ENCODE measurements at regions not wholly inside any gene's neighbourhood (a gene's known extent, or its start where the extent isn't known, plus 50 kb on each side); places are given as distances from the start of the nearest gene placed in this dataset.
"Not testable (repeated sequence)": the region's sequence is repeated elsewhere in the genome, so short reads cannot be mapped to it uniquely, and the experiment has no call there.

- H3K4me1 ChIP-seq, result no peaks in the 10 kb centered on the region
- TF ChIP-seq CTCF (IDR thresholded peaks at IDR 0.05), result no peak
- no peak overlapping the region for H3K4me3 ChIP-seq
- intact Hi-C loops (cut with DNase I; ENCODE audit: low total_unique reads), result no loop called here
- no peaks in the 10 kb centered on the region for H3K36me3 ChIP-seq
- no peaks in the 10 kb centered on the region for H3K9me3 ChIP-seq
- DNase-seq, result no peak
- H3K27ac ChIP-seq, result no peak overlapping the region
- no peaks in the 10 kb centered on the region for H3K27me3 ChIP-seq
Observed at GRCh38 chr7:131767591-131767990, 211.2 kb upstream of the PODXL start.

GRCh38 chr7:131765575-131765974 is 209.1 kb upstream of the PODXL start:
- Histone ChIP-seq H3K4me1 (no peaks in the 10 kb centered on the region), H3K9me3 (no peaks in the 10 kb centered on the region), H3K27me3 (no peaks in the 10 kb centered on the region), H3K36me3 (no peaks in the 10 kb centered on the region), H3K4me3 (no peak overlapping the region), H3K27ac (no peak overlapping the region)
- no peak for TF ChIP-seq CTCF (IDR thresholded peaks at IDR 0.05)
- intact Hi-C loops (cut with DNase I; ENCODE audit: low total_unique reads), result no loop called here
- no peak for DNase-seq

- Histone ChIP-seq H3K4me3 (no peak overlapping the region), H3K9me3 (no peaks in the 10 kb centered on the region), H3K27ac (no peak overlapping the region), H3K36me3 (no peaks in the 10 kb centered on the region), H3K27me3 (no peaks in the 10 kb centered on the region), H3K4me1 (no peaks in the 10 kb centered on the region)
- no peak for DNase-seq
- TF ChIP-seq CTCF (IDR thresholded peaks at IDR 0.05), result no peak
- intact Hi-C loops (cut with DNase I; ENCODE audit: low total_unique reads), result no loop called here
Observed at GRCh38 chr7:131764143-131764775, 207.8 kb upstream of the PODXL start.

- Histone ChIP-seq H3K4me3 (no peak overlapping the region), H3K9me3 (no peaks in the 10 kb centered on the region), H3K4me1 (no peaks in the 10 kb centered on the region), H3K27me3 (no peaks in the 10 kb centered on the region), H3K36me3 (no peaks in the 10 kb centered on the region), H3K27ac (no peak overlapping the region)
- DNase-seq, result no peak
- TF ChIP-seq CTCF (IDR thresholded peaks at IDR 0.05), result no peak
- intact Hi-C loops (cut with DNase I; ENCODE audit: low total_unique reads), result no loop called here
Observed at GRCh38 chr7:131762753-131763152, 206.3 kb upstream of the PODXL start.

GRCh38 chr7:131755801-131756200 is 199.4 kb upstream of the PODXL start:
- H3K36me3 ChIP-seq, H3K4me3 ChIP-seq, H3K4me1 ChIP-seq, H3K27ac ChIP-seq, H3K27me3 ChIP-seq, DNase-seq, H3K9me3 ChIP-seq: not testable (repeated sequence)
- intact Hi-C loops (cut with DNase I; ENCODE audit: low total_unique reads), result loop anchor here (10.0 kb wide), 1 partner anchor 1169 kb away; no protein-coding TSS in a partner anchor

- H3K4me3 ChIP-seq, result no peak overlapping the region
- no peaks in the 10 kb centered on the region for H3K27me3 ChIP-seq
- no peaks in the 10 kb centered on the region for H3K9me3 ChIP-seq
- no peaks in the 10 kb centered on the region for H3K4me1 ChIP-seq
- H3K36me3 ChIP-seq, result no peaks in the 10 kb centered on the region
- DNase-seq, result no peak
- intact Hi-C loops (cut with DNase I; ENCODE audit: low total_unique reads), result loop anchor here (10.0 kb wide), 1 partner anchor 1171 kb away; no protein-coding TSS in a partner anchor
- no peak overlapping the region for H3K27ac ChIP-seq
- no peak for TF ChIP-seq CTCF (IDR thresholded peaks at IDR 0.05)
Observed at GRCh38 chr7:131753620-131754222, 197.3 kb upstream of the PODXL start.
